ENCODE measurements at regions not wholly inside any gene's neighbourhood (a gene's known extent, or its start where the extent isn't known, plus 50 kb on each side); places are given as distances from the start of the nearest gene placed in this dataset.

GRCh38 chr14:83764656-83765599 is 1765.0 kb upstream of the FLRT2 start:
- no peak for TF ChIP-seq CTCF (conservative IDR thresholded peaks at IDR 0.05; ENCODE audit: low read depth in 2 of 2)
- no peak for TF ChIP-seq EZH2 (IDR thresholded peaks at IDR 0.05; ENCODE audit: low read depth, unreplicated experiment)
- TF ChIP-seq ZNF331 (CRISPR knock-in tag; IDR thresholded peaks at IDR 0.05; ENCODE audit: low read depth), result no peak
- TF ChIP-seq, protein P1, sequence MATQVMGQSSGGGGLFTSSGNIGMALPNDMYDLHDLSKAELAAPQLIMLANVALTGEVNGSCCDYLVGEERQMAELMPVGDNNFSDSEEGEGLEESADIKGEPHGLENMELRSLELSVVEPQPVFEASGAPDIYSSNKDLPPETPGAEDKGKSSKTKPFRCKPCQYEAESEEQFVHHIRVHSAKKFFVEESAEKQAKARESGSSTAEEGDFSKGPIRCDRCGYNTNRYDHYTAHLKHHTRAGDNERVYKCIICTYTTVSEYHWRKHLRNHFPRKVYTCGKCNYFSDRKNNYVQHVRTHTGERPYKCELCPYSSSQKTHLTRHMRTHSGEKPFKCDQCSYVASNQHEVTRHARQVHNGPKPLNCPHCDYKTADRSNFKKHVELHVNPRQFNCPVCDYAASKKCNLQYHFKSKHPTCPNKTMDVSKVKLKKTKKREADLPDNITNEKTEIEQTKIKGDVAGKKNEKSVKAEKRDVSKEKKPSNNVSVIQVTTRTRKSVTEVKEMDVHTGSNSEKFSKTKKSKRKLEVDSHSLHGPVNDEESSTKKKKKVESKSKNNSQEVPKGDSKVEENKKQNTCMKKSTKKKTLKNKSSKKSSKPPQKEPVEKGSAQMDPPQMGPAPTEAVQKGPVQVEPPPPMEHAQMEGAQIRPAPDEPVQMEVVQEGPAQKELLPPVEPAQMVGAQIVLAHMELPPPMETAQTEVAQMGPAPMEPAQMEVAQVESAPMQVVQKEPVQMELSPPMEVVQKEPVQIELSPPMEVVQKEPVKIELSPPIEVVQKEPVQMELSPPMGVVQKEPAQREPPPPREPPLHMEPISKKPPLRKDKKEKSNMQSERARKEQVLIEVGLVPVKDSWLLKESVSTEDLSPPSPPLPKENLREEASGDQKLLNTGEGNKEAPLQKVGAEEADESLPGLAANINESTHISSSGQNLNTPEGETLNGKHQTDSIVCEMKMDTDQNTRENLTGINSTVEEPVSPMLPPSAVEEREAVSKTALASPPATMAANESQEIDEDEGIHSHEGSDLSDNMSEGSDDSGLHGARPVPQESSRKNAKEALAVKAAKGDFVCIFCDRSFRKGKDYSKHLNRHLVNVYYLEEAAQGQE (IDR thresholded peaks at IDR 0.05; ENCODE audit: unreplicated experiment), result no peak
- no peak for TF ChIP-seq EZH2phosphoT487 (IDR thresholded peaks at IDR 0.05; ENCODE audit: unreplicated experiment)
- TF ChIP-seq, protein P2, sequence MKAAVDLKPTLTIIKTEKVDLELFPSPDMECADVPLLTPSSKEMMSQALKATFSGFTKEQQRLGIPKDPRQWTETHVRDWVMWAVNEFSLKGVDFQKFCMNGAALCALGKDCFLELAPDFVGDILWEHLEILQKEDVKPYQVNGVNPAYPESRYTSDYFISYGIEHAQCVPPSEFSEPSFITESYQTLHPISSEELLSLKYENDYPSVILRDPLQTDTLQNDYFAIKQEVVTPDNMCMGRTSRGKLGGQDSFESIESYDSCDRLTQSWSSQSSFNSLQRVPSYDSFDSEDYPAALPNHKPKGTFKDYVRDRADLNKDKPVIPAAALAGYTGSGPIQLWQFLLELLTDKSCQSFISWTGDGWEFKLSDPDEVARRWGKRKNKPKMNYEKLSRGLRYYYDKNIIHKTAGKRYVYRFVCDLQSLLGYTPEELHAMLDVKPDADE (IDR thresholded peaks at IDR 0.05), result no peak
- TF ChIP-seq NANOG (IDR thresholded peaks at IDR 0.05; ENCODE audit: borderline replicate concordance), result no peak
- no peak for TF ChIP-seq POLR2AphosphoS5 (IDR thresholded peaks at IDR 0.05; ENCODE audit: low read depth)
- TF ChIP-seq JUNB (IDR thresholded peaks at IDR 0.05; ENCODE audit: unreplicated experiment), result no peak
- TF ChIP-seq CREB1 (CRISPR knock-in tag; IDR thresholded peaks at IDR 0.05; ENCODE audit: low read depth), result no peak

All from GM23338 (cell line).